B cell (primary cell): ENCODE measurements at regions not wholly inside any gene's neighbourhood (a gene's known extent, or its start where the extent isn't known, plus 50 kb on each side); places are given as distances from the start of the nearest gene placed in this dataset.

Experiments used
- ATAC-seq: fragments of 200-7000 bp; cut with Tn5 transposase; one replicate; pipeline ENCODE4 v1.10.0; 2021; ENCODE audit warnings: low read depth, mild to moderate bottlenecking, moderate number of reproducible peaks, moderate library complexity
- CTCF ChIA-PET: fragments of 350-600 bp; sonication (Branson Sonifier 250); formaldehyde crosslinking; loops from one replicate; lab custom pipeline; 2021; ENCODE audit warnings: antibody characterized with exemption, inconsistent platforms; lab: Charles Lee
- POLR2A ChIA-PET: fragments of 350-600 bp; sonication (Branson Sonifier 250); formaldehyde crosslinking; loops from one replicate; lab custom pipeline; 2021; ENCODE audit warnings: antibody characterized with exemption; lab: Charles Lee
- DNase-seq: peaks from one replicate; pipeline ENCODE4 v3.0.0; 2013
- H2AFZ ChIP-seq: 2 replicates; pipeline ENCODE4 v1.6.1; 2012; ENCODE audit warnings: mild to moderate bottlenecking, low read depth, low read length; ENCODE audit not compliant: insufficient read depth, poor library complexity, severe bottlenecking
- H3K27ac ChIP-seq, 2 donors: 1 replicate in 1 of 2; 2 replicates in 1 of 2; pipeline ENCODE4 v1.5.1; 2012 to 2013; ENCODE audit warnings: low read length in 2 of 2, mild to moderate bottlenecking in 2 of 2, moderate library complexity in 1 of 2
- H3K27me3 ChIP-seq, 4 experiments: fragments of 200-600 bp in 1 of 4; sonication (generic) in 1 of 4; replicated peaks in 1 of 4; 1 replicate in 2 of 4; 2 replicates in 2 of 4; pipeline versions ENCODE4 v1.6.1 to v1.7.0; 2013 to 2016; ENCODE audit warnings: low read length in 3 of 4, mild to moderate bottlenecking in 2 of 4, mixed read lengths in 1 of 4, moderate library complexity in 1 of 4; ENCODE audit not compliant: insufficient read depth in 4 of 4, control insufficient read depth in 3 of 4; ENCODE audit errors: control extremely low read depth in 1 of 4
- H3K36me3 ChIP-seq, 2 experiments: replicated peaks in 1 of 2; 1 replicate in 1 of 2; 2 replicates in 1 of 2; pipeline versions ENCODE4 v1.6.1 to v1.7.1; 2013; ENCODE audit warnings: low read length in 1 of 2; ENCODE audit not compliant: insufficient read depth in 2 of 2, control insufficient read depth in 1 of 2; ENCODE audit errors: control extremely low read depth in 1 of 2, extremely low read depth in 1 of 2
- H3K4me1 ChIP-seq, 2 donors: fragments of 200-600 bp in 1 of 2; sonication (generic) in 1 of 2; 1 replicate in 1 of 2; 2 replicates in 1 of 2; pipeline versions ENCODE4 v1.5.1 to v1.6.1; 2013 to 2017; ENCODE audit warnings: low read length in 2 of 2; ENCODE audit not compliant: control insufficient read depth in 2 of 2, insufficient read depth in 2 of 2
- H3K4me2 ChIP-seq: replicated peaks from 2 replicates; pipeline ENCODE3; 2012; ENCODE audit warnings: mild to moderate bottlenecking, low read depth, low read length; ENCODE audit not compliant: poor library complexity, severe bottlenecking
- H3K4me3 ChIP-seq, 5 experiments: fragments of 200-600 bp in 1 of 5; sonication (generic) in 1 of 5; 1 replicate in 3 of 5; 2 replicates in 2 of 5; pipeline versions ENCODE4 v1.5.1 to v1.7.0; 2011 to 2016; ENCODE audit warnings: low read length in 4 of 5, mild to moderate bottlenecking in 4 of 5, low read depth in 2 of 5, control low read depth in 1 of 5, moderate library complexity in 1 of 5; ENCODE audit not compliant: insufficient read depth in 1 of 5; ENCODE audit errors: control extremely low read depth in 1 of 5, extremely low read depth in 1 of 5
- H3K79me2 ChIP-seq: fragments of 200-600 bp; sonication (generic); one replicate; pipeline ENCODE4 v1.6.0; 2016; ENCODE audit warnings: low read length; ENCODE audit not compliant: control insufficient read depth, insufficient read depth
- H3K9ac ChIP-seq: fragments of 200-600 bp; sonication (generic); 2 replicates; pipeline ENCODE4 v1.6.1; 2017; ENCODE audit warnings: mild to moderate bottlenecking, low read length, moderate library complexity
- H3K9me3 ChIP-seq, 3 donors: one replicate each; pipeline versions ENCODE4 v1.6.1 to v1.7.1; 2013; ENCODE audit warnings: low read length in 2 of 3; ENCODE audit not compliant: control insufficient read depth in 2 of 3, insufficient read depth in 1 of 3; ENCODE audit errors: control extremely low read depth in 1 of 3
- H4K20me1 ChIP-seq: 2 replicates; pipeline ENCODE4 v1.6.0; 2012; ENCODE audit warnings: mild to moderate bottlenecking, low read length; ENCODE audit not compliant: insufficient read depth, control insufficient read depth, poor library complexity, severe bottlenecking
- H3K27ac Mint-ChIP-seq: one replicate; pipeline ENCODE4 v1.8.0; 2021; ENCODE audit warnings: mixed read lengths
- H3K27me3 Mint-ChIP-seq: one replicate; pipeline ENCODE4 v1.8.0; 2021; ENCODE audit warnings: mixed read lengths
- H3K4me1 Mint-ChIP-seq: one replicate; pipeline ENCODE4 v1.8.0; 2021; ENCODE audit warnings: mixed read lengths
- H3K4me3 Mint-ChIP-seq: one replicate; pipeline ENCODE4 v1.8.0; 2021; ENCODE audit warnings: mixed read lengths
- H3K9me3 Mint-ChIP-seq: one replicate; pipeline ENCODE4 v1.8.0; 2022; ENCODE audit warnings: mixed read lengths; ENCODE audit not compliant: insufficient read depth
- CTCF ChIP-seq: fragments of 200-600 bp; IDR thresholded peaks from one replicate; pipeline ENCODE4 v1.8.0; 2022; ENCODE audit warnings: antibody characterized with exemption, mild to moderate bottlenecking
- EZH2 ChIP-seq: IDR thresholded peaks from 2 replicates; pipeline ENCODE4 v1.6.1; 2012; ENCODE audit warnings: borderline replicate concordance, low read depth, mild to moderate bottlenecking, moderate library complexity, low read length; ENCODE audit not compliant: insufficient read depth, poor library complexity, severe bottlenecking
- WGBS: methylation state at CpG from one replicate; pipeline ENCODE4 v1.1.5; 2013; ENCODE audit warnings: missing lambda C conversion rate; ENCODE audit not compliant: insufficient coverage; 5-methylcytosine and 5-hydroxymethylcytosine counted together
- intact Hi-C: fragments of 100-400 bp; cut with micrococcal nuclease; formaldehyde crosslinking; loops from one replicate; pipeline ENCODE4 v1.10.0; 2022

GRCh38 chr6:167763056-167763944, 63.4 kb upstream of the AFDN start:
- Histone ChIP-seq H3K9ac (no peak overlapping the region), H3K36me3 (no peaks in the 10 kb centered on the region), H3K9me3 (no peaks in the 10 kb centered on the region), H3K27ac (no peak overlapping the region), H3K4me2 (no peak overlapping the region), H3K4me3 (no peak overlapping the region), H3K27me3 (peaks cover 0 to 3% (median 0%) of the 10 kb centered on the region in 4 experiments), H4K20me1 (no peaks in the 10 kb centered on the region), H3K79me2 (no peaks in the 10 kb centered on the region), H3K4me1 (no peaks in the 10 kb centered on the region), H2AFZ (no peak overlapping the region)
- no peak for TF ChIP-seq EZH2
- TF ChIP-seq CTCF, result no peak
- peaks cover 7% of the 10 kb centered on the region for H3K27me3 Mint-ChIP-seq
- CTCF ChIA-PET, result no interaction called here
- no peak for ATAC-seq
- intact Hi-C loops, result no loop called here
- H3K4me1 Mint-ChIP-seq, result no peaks in the 10 kb centered on the region
- H3K4me3 Mint-ChIP-seq, result no peak overlapping the region
- POLR2A ChIA-PET, result no interaction called here
- no peak for DNase-seq
- H3K27ac Mint-ChIP-seq, result no peak overlapping the region
- H3K9me3 Mint-ChIP-seq, result no peaks in the 10 kb centered on the region
- 94% methylated on average over 3 of the region's 11 CpGs for WGBS

GRCh38 chr6:167764215-167764614, 62.5 kb upstream of the AFDN start:
- ChIA-PET CTCF (no interaction called here), POLR2A (no interaction called here)
- no peak for ATAC-seq
- H3K9me3 ChIP-seq, result no peaks in the 10 kb centered on the region
- Mint-ChIP-seq H3K4me1 (no peaks in the 10 kb centered on the region), H3K9me3 (no peaks in the 10 kb centered on the region), H3K27ac (no peak overlapping the region), H3K27me3 (peaks cover 8% of the 10 kb centered on the region), H3K4me3 (no peak overlapping the region)
- H3K27ac ChIP-seq, result no peak overlapping the region
- intact Hi-C loops, result no loop called here
- H4K20me1 ChIP-seq, result no peaks in the 10 kb centered on the region
- TF ChIP-seq CTCF, result no peak
- no peak for TF ChIP-seq EZH2
- H3K27me3 ChIP-seq, result peaks cover 0 to 3% (median 0%) of the 10 kb centered on the region in 4 experiments
- H3K4me2 ChIP-seq, result no peak overlapping the region
- H3K36me3 ChIP-seq, result no peaks in the 10 kb centered on the region
- no peaks in the 10 kb centered on the region for H3K79me2 ChIP-seq
- 94% methylated on average over 6 of the region's 9 CpGs for WGBS
- no peak overlapping the region for H3K9ac ChIP-seq
- no peaks in the 10 kb centered on the region for H3K4me1 ChIP-seq
- no peak overlapping the region for H3K4me3 ChIP-seq
- H2AFZ ChIP-seq, result no peak overlapping the region
- no peak for DNase-seq
